C4-2B (cell line): ENCODE measurements at regions not wholly inside any gene's neighbourhood (a gene's known extent, or its start where the extent isn't known, plus 50 kb on each side); places are given as distances from the start of the nearest gene placed in this dataset.

ENCODE experiments used
- ZFX ChIP-seq: fragments of 450-650 bp; IDR thresholded peaks from 2 replicates; pipeline ENCODE4 v1.6.1; 2017
- TF ChIP-seq, protein P1 (sequence below): fragments of 450-650 bp; conservative IDR thresholded peaks from 2 replicates; pipeline ENCODE4 v1.5.1; 2017; ENCODE audit warnings: mild to moderate bottlenecking

DNA sequence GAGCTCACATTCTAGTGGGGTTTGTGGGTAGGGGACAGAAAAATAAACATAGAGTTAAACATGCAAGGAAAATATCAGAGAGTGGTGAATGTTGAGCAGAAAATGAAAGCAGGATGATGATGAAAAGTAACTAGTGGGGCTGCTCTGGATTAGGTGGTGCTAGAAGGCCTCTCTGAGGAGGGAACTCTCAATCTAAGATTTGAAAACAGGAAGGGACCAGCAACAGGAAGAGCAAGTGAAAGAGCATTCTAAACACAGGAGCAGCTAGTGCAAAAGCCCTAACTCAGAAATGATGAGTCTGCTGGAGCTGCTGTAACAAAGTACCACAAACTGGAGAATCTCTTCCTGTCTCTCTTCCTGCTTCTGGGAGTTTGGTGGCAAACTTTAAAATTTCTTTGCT is 468.6 kb upstream of the AGTR1 start:
- TF ChIP-seq, protein P1, sequence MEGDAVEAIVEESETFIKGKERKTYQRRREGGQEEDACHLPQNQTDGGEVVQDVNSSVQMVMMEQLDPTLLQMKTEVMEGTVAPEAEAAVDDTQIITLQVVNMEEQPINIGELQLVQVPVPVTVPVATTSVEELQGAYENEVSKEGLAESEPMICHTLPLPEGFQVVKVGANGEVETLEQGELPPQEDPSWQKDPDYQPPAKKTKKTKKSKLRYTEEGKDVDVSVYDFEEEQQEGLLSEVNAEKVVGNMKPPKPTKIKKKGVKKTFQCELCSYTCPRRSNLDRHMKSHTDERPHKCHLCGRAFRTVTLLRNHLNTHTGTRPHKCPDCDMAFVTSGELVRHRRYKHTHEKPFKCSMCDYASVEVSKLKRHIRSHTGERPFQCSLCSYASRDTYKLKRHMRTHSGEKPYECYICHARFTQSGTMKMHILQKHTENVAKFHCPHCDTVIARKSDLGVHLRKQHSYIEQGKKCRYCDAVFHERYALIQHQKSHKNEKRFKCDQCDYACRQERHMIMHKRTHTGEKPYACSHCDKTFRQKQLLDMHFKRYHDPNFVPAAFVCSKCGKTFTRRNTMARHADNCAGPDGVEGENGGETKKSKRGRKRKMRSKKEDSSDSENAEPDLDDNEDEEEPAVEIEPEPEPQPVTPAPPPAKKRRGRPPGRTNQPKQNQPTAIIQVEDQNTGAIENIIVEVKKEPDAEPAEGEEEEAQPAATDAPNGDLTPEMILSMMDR = no peak
- no peak for TF ChIP-seq ZFX
